Pulmonary artery endothelial cell (primary cell): ENCODE measurements at regions not wholly inside any gene's neighbourhood (a gene's known extent, or its start where the extent isn't known, plus 50 kb on each side); places are given as distances from the start of the nearest gene placed in this dataset.
"Not testable (repeated sequence)": the region's sequence is repeated elsewhere in the genome, so short reads cannot be mapped to it uniquely, and the experiment has no call there.

Source experiments
- DNase-seq: peaks from one replicate; pipeline ENCODE4 v3.0.0-alpha.2; 2011; ENCODE audit warnings: low read depth, low spot score

GRCh38 chr5:56426693-56427092 lies 193.6 kb upstream of the ANKRD55 start:
- DNase-seq, result no peak

DNA sequence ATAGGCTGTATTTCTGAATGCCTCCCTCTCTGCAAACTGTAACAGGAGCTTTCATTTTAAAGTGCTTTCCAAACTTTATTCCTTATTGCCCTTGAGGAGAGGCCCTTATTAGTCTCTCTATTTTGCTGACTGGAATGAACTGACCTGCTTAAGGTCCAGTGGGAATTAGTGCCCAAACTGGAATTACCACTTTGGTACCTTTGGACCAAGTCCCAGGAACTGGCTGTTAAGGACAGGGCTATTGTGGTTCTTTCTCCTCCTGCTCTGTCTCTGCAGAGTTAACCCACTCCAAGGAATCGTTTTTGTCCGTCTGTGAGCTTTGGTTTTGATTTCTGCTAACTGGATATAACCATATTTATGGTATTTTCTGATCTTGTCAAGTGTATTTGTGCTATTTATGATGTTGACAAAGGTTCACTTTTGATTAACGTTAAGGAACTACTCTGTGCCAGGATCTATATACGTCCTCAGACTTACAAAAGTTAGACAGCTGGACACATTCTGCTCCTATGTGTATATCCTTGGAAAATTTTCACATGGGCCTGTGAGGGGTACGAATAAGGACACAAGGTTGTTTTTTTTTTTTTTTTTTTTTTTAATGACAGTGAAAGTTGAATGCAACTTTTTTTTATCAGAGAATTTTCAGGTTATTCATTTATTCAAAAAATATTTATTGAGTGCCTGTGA lies 189.1 kb upstream of the ANKRD55 start:
- no peak for DNase-seq

- no peak for DNase-seq
Observed at GRCh38 chr5:56421246-56422075, 188.3 kb upstream of the ANKRD55 start.

DNA sequence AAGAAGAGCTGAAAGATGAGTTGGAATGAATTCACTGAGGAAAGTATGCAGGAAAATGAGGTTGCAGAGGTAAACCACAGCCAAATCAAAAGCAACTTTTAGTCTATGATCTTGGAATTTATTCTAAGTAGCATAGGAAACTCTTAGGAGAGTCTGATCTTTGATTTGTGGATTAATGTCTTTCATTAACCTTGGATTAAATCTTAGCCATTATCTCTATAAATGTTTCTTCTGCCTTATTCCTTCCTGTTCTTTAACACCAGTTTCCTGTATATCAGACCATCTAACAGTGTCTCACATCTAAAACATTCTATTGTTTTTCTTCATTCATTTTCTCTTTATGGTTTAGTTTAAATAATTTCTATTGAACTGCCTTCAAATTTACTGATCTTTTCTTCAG lies 187.2 kb upstream of the ANKRD55 start:
- DNase-seq, result no peak

- DNase-seq, result no peak
Observed at GRCh38 chr5:56419667-56420066, 186.5 kb upstream of the ANKRD55 start.

DNA sequence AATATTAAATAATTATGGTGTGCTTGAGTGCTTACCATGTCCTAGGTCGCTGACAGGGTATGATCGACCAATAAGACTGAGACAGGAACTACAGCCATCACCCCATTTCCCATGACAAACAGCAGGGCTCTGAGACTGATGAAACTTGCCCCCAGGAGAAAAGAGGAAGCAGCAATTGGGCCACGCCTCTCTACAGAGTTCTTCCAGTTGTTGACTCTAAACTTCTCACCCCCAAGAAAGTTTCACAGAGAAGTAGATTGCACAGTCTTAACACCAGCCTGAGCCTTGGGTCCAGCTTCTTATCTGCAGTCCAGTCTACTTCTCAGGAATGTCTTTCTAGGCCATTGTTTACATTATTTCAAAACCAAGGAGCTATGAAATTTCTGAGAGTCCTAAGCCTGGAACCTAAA lies 182.2 kb upstream of the ANKRD55 start:
- no peak for DNase-seq

DNA sequence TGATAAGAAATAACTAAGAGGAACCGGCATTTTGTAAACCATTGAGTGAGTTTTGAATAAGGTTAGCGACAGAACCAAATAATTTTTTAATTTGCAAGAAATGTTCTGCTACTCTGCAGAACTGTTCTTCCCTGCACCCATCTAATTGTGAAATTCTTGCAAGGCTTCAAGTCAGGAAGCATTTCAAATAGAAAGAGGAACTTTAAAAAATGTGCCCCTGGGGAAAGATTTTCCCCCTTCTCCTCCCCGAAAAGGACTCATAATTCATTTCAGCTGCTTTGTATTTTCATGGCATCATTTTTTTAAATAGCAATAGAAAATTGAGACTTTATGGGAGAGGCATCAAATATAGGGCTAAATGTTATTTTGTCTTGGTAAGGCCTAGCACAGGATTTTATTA lies 180.9 kb upstream of the ANKRD55 start:
- DNase-seq, result no peak

DNA sequence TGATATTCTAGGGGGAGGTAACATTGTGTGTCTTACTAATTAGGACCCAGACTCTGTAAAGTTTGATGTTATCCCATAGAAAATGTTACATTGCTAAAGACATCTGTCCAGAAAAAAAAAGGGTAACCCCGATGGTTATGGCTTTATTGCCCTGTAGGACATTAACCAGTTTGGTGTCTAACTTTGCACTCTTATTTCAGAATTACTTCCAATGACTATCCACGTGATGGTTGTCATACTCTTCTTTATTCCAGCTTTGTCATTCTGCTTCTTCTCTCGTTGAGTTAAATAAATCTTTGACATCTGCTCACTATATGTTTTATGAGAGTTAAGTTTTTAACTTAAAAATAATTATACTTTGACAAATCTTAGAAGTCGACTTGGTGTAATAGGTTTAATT lies 180.4 kb upstream of the ANKRD55 start:
- no peak for DNase-seq

GRCh38 chr5:56412601-56413379 lies 179.7 kb upstream of the ANKRD55 start:
- DNase-seq, result no peak

DNA sequence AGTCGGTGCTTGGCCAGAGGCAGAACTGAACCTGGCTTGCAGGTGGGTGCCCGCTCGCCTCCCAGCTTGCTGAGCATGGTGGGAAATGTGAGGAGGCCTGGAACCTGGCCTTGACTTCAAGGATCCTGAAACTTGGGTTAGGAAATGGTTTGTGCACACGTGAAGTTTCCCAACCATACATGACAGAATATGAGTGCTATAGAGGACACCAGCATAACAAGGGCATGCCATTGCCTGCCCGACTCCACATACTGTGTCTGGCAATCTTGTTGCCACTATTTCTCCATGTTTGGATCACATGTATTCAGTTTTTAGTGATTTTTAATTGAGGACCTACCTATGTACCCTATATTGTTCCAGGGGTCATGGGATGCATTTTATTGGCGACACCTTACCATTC lies 177.6 kb upstream of the ANKRD55 start:
- no peak for DNase-seq

DNA sequence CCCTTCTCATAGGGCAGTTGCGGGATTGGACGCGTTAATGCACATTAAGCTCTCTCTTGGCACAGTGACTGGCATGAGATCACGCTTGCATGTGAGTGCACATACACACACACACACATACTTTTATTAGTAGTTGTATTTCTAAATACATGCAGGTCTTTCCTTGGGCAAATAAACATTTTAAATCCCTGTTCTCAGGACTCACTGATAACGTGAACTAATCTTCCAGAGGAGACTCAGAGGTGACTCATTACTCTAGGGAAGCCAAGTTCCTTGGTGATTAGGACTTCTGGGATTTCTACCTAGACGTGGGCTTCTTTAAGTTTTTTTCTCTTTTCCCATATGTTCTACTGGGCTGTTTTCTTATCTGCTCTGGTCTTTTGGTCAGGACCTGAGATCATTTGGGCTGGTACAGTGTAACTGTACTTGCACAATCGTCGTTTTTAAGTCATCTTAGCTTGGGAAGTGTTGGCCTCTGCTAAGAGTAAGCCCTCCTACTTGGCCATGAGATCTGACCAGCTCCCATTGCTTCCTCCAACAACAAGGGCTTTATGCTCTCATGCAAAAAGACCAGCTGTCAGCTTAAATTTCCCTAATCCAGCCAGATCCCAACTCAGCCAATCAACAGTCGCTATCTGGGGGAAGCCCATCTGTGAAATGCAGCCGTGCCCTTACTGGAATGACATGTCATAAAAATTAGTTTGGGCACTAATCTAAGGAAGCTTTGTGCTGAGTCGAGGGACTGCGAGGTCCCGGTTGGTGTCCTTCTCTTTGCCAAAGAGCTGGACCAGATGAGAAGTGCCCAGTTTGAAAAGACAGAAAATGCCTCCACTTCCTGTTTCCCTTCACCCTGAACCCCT lies 176.4 kb upstream of the ANKRD55 start:
- DNase-seq, result no peak

DNA sequence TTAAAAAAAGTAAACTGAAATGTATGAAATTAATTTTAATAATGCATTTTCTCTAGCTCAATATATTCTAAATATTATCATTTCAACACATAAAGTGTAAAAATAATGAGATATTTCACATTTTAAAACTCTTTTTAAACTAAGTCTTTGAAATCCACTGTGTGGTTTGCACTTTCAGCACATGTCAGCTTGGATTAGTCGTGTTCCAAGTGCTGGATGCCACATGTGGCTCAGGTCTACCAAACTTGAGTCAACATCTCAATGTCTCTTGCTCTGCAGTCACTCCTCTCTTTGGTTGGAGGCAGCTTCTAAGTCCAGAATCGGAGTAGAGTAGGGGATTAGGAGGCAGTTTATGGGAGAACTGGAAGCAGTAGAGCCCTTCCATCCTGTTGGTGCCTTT lies 173.7 kb upstream of the ANKRD55 start:
- no peak for DNase-seq

DNA sequence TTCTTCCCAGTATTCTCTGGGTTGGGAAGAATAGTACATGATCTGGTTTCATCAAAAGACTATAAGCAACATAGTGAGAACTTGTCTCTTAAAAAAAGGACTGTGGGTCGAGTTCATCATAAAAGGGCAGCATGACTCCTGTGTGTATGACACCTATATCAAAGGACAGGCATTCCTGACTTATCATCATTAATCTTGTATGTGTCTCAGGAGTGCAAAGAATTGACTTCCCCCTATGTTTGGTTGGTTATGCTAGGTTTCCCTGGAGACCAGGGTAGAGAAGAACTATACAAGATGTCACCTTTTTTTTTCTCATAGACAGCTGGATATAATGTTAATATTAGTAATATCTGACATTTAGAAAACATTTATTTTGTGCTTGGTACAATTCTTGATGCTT lies 173.1 kb upstream of the ANKRD55 start:
- no peak for DNase-seq

GRCh38 chr5:56405116-56405908 lies 172.2 kb upstream of the ANKRD55 start:
- DNase-seq, result no peak

- DNase-seq, result no peak
Observed at GRCh38 chr5:56402266-56403220, 169.4 kb upstream of the ANKRD55 start.

DNA sequence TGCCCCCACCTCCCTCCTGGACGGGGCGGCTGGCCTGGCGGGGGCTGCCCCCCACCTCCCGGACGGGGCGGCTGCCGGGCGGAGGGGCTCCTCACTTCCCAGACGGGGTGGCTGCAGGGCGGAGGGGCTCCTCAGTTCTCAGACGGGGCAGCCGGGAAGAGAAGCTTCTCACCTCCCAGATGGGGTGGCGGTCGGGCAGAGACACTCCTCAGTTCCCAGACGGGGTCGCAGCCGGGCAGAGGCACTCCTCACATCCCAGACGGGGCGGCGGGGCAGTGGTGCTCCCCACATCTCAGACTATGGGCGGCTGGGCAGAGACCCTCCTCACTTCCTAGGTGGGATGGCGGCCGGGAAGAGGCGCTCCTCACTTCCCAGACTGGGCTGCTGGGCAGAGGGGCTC lies 164.7 kb upstream of the ANKRD55 start:
- DNase-seq, result not testable (repeated sequence)

DNA sequence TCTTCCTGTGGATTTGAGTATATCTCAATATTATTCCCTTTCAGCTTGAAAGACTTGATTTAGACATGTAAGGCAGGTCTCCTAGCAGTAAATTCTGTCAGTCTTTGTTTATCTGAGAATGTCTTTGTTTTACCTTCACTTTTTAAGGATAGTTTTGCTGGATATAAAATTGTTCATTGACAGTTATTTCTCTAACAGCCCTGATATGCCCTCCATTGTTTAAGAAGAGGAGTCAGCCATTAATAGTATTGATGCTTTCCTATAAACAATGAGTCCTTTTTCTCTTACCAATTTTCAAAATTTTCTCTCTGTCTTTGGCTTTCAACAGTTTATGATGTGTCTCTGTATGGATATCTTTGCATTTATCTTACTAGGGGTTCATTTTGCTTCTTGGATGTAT lies 163.5 kb upstream of the ANKRD55 start:
- no peak for DNase-seq

- no peak for DNase-seq
Observed at GRCh38 chr5:56389261-56389660, 156.1 kb upstream of the ANKRD55 start.

- DNase-seq, result no peak
Observed at GRCh38 chr5:56388229-56388985, 155.3 kb upstream of the ANKRD55 start.
